ENCODE measurements at regions not wholly inside any gene's neighbourhood (a gene's known extent, or its start where the extent isn't known, plus 50 kb on each side); places are given as distances from the start of the nearest gene placed in this dataset.

DNA sequence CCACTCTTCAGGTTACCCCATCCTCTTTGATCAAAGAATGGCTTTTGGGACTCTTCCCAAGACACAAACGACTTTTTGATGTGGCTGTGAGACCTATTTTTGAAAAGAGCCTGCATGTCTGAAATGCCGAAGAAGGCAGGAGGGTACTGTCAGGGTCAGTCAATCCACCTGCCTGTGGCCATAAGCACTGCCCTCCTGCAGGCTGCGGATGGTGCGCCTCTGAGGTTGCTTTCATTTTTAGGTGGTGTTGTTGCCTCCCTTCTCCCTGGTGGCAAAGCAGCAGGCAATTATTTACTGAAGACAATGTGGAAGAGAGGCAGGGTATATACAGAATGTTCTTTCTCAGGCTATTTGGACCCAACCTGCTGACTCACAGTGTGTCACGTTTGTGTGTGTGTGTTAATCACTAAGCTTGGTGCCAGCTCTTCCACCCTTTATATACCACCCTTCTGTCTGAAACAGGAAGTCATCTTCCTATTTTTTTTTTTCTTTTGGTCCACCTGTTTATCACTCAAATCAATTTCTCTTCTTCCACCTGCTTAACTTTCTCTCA is 1421.2 kb upstream of the CELF2 start:
- DNase-seq (ENCODE audit: extremely low spot score) = no peak
- CTCF ChIA-PET = interaction anchor here (2.1 kb wide), 1 partner anchor 32 kb away, joined by 4 read pairs; no protein-coding TSS in a partner anchor
- no peak for TF ChIP-seq CTCF (IDR thresholded peaks at IDR 0.05; ENCODE audit: control extremely low read depth, extremely low read depth, low read depth, missing control alignments)
- POLR2A ChIA-PET = no interaction called here

DNA sequence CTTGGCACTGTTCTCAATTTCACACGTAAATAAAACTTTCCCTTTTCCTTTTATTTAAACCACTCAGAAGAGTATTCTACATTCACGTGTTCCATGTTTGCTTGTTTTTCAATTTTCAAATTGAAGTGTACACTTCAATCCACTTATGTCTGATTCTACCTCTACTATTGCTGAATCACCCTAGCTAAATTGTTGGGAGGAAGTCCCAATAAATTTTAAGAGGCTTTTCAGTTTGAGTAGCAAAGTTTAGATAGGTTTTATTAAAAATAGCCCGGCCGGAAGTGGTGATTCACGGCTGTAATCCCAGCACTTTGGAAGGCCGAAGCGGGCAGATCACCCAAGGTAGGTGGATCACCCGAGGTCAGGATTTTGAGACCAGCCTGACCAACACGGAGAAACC is 1414.7 kb upstream of the CELF2 start:
- CTCF ChIA-PET = interaction anchor here (1.4 kb wide), 1 partner anchor 11 kb away, joined by 3 read pairs; no protein-coding TSS in a partner anchor
- no peak for TF ChIP-seq CTCF (IDR thresholded peaks at IDR 0.05; ENCODE audit: control extremely low read depth, extremely low read depth, low read depth, missing control alignments)
- DNase-seq (ENCODE audit: extremely low spot score) = no peak
- POLR2A ChIA-PET = no interaction called here

DNA sequence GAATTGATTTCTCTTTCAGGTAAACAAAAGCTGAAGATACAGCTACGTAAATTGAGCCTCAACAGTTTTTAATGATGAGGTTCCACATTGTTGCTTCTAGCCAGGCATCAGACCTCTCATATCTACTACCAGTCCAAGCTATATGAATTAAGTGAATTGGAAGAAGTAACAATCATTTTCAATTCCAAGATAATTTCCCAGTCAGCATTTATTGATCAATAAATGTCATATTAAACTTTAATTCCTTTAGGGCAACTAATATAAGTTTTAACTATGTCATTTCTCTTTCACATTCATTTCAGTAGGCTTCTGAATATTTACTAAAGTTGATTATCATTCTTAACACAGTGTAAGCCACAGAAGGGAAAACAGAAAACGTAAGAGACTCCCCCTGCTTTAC is 1413.7 kb upstream of the CELF2 start:
- ChIA-PET CTCF (no interaction called here), POLR2A (no interaction called here)
- no peak for TF ChIP-seq CTCF (IDR thresholded peaks at IDR 0.05; ENCODE audit: control extremely low read depth, extremely low read depth, low read depth, missing control alignments)
- DNase-seq (ENCODE audit: extremely low spot score) = no peak

- TF ChIP-seq CTCF (IDR thresholded peaks at IDR 0.05; ENCODE audit: control extremely low read depth, extremely low read depth, low read depth, missing control alignments) = no peak
- ChIA-PET CTCF (no interaction called here), POLR2A (no interaction called here)
- DNase-seq (ENCODE audit: extremely low spot score) = no peak
Measured at GRCh38 chr10:9605231-9605630, 1412.4 kb upstream of the CELF2 start.

DNA sequence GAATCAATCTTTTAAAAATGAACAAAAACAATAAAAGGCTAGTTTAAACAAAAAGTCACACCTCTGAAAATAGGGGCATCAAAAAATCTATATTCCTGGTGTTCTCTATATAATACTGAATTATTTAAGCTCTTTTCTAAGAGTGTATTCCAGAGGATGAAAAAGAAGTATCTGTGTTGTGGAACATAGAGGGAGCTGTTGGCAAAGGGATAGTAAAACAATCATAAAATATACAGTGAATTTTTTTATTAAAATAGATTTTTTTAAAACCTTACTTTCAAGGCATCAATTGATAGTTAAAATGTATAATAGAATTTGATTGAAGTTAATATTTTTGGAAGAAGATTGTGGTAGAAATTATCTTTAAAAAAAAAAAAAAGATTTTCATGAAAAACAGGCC is 1409.1 kb upstream of the CELF2 start:
- CTCF ChIA-PET = no interaction called here
- TF ChIP-seq CTCF (IDR thresholded peaks at IDR 0.05; ENCODE audit: control extremely low read depth, extremely low read depth, low read depth, missing control alignments) = no peak
- POLR2A ChIA-PET = no interaction called here
- no peak for DNase-seq (ENCODE audit: extremely low spot score)

- DNase-seq (ENCODE audit: extremely low spot score) = peak; percentile 31
- CTCF ChIA-PET = interaction anchor here (1.1 kb wide), 1 partner anchor 36 kb away, joined by 4 read pairs; no protein-coding TSS in a partner anchor
- POLR2A ChIA-PET = no interaction called here
- TF ChIP-seq CTCF (IDR thresholded peaks at IDR 0.05; ENCODE audit: control extremely low read depth, extremely low read depth, low read depth, missing control alignments) = no peak
Measured at GRCh38 chr10:9613338-9614075, 1404.2 kb upstream of the CELF2 start.
